GDM1 (cell line): ENCODE measurements at regions not wholly inside any gene's neighbourhood (a gene's known extent, or its start where the extent isn't known, plus 50 kb on each side); places are given as distances from the start of the nearest gene placed in this dataset.
"Not testable (repeated sequence)": the region's sequence is repeated elsewhere in the genome, so short reads cannot be mapped to it uniquely, and the experiment has no call there.

Experiments
- DNase-seq: peaks from one replicate; lab custom pipeline; 2025; lab: John Stamatoyannopoulos, UW

DNA sequence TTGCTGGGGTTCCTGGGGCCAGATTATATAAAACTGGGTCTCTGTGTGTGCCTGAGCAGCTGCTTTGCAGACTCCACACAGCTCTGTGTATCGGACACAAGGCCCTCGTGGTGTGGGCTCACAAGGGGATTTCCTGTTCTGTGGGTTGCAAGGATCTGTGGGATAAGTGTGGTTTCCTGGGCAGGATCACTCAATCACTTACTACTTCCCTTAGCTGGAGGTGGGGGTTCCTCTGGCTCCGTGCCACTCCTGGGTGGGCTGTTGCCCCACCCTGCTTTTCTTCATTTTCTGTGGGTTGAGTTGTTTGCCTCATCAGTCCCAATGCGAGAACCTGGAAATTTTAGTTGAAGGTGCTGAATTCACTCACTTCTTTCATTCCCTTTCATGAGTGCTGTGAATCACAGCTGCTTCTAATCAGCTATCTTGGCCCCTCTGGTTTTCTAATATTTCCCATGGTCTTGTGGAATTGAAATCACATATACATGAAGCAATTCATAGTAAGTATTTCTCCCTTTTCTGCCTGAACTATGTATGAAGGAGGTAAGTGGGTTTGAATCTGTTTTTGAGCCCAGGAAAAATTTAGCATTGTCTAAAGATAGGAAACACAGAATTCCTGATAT lies 196.3 kb downstream of the DCDC2C start:
- DNase-seq, result peak; percentile 0

DNA sequence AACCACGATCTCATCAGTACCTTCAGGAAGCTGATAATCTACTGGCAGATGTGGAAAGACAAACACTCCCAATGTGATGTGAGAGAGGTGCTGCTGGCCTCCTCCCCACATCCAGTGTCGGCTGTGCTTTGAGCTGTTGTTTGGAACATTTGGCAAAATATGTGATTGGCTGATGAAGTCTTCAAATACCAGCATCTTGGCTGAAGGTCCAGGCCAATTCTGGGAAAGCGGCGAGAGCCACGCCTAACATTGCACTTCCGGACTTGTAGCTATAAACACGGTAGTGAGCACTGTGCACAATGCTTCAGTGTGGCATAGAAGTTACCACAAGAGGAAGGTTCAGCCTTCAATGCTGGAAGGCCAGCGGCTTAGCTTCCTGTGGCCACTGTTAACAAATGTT lies 198.8 kb downstream of the DCDC2C start:
- no peak for DNase-seq

DNA sequence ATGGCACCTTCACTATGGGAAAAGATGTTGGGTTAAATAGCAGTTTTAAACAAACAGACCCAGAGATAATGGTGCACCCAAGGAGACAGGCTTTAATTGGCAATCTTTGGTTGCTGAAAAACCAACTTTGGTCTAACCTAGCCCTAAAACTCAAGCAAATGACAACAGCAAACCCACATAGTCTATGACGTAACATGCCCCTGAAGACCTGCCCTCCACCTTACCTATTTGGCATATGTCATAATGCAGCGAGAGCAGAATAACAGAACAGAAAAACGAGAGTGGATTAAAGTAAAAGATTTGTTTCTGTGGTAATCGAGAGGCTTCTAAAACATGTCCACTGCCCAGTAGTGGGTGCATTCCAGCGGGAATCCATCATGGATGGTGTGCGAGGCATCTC lies 200.7 kb downstream of the DCDC2C start:
- DNase-seq, result no peak

DNA sequence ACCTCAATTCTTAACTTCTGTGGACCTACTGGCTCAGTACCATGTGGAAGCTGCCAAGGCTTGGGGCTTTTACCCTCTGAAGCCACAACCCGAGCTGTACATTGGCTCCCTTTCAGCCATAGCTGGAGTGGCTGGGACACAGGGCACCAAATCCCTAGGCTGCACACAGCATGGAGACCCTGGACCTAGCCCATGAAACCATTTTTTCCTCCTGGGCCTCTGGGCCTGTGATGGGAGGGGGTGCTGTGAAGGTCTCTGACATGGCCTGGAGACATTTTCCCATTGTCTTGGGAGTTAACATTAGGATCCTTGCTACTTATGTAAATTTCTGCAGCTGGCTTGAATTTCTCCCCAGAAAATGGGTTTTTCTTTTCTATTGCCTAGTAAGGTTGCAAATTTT lies 205.1 kb downstream of the DCDC2C start:
- DNase-seq, result not testable (repeated sequence)

DNA sequence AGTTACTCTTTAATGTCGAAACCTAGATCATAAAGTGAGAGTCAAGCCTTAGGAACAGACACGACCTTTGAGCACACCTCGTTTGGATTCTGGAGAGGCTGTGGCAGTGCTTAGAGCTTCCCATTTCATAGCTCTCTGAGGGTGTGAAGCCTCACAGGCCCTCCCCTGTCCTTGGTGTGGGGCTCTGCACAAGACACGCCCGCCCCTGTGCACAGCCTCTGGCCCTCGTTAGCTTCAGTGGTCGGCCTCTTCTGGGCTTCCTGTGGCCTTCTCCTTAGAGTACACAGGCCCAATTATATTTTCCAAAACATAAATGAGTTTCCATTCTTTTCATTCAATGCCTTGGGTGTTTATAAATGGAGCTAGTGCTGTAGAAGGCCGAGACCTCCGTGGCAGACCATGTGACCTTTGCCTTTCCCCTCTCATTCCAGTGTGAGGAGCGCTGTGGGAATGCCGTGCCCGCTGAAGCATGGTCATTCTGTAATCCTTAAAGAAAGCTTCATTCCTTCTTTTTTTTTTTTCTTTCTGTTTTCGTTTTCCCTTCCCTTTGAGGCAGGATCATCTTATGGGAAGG lies 208.6 kb downstream of the DCDC2C start:
- no peak for DNase-seq

GRCh38 chr2:3913166-3913565 lies 209.8 kb downstream of the DCDC2C start:
- no peak for DNase-seq

GRCh38 chr2:3914241-3914640 lies 210.9 kb downstream of the DCDC2C start:
- DNase-seq, result no peak

DNA sequence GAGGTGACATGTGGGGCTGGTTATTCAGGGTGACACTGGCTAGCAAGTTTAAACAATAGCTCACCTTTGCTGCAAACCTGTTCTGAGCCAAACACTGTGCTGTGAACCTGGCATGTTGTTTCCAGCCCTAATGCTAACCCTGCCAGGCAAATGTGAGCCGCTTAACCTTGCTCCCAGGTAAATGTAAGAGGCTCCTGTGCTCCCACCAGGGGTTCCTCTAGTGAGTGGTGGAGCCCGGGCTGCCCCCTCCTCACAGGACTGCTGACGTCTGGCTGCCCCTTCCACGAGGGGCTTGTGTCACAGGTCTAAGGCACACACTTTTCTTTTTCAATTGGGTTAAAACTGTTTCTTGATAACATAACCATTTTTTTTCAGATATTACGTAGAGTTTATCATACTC lies 223.7 kb downstream of the DCDC2C start:
- no peak for DNase-seq

GRCh38 chr2:3929374-3929773 lies 226.0 kb downstream of the DCDC2C start:
- DNase-seq, result no peak

GRCh38 chr2:3930246-3930645 lies 226.9 kb downstream of the DCDC2C start:
- DNase-seq, result no peak

DNA sequence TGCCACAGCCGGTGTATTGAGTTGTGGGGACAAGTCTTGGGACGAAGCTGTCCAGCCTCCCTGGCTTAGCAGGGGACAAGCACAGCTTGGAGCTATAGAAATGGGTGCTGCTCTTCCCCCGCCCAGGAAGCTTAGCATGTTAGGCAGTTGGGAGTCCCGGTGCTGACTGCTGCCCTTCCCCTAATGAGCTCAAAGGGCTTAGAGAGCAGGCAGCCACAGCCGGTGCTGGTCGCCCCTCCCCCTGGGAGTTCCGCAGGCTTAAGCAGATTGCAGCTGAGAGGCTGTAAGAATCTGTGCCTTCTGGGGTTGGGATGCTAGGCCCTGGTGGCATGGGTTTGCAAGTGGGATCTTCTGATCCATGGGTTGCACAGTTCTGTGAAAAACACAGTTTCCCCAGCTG lies 237.3 kb downstream of the DCDC2C start:
- DNase-seq, result no peak

GRCh38 chr2:3942841-3943240 lies 239.5 kb downstream of the DCDC2C start:
- no peak for DNase-seq

DNA sequence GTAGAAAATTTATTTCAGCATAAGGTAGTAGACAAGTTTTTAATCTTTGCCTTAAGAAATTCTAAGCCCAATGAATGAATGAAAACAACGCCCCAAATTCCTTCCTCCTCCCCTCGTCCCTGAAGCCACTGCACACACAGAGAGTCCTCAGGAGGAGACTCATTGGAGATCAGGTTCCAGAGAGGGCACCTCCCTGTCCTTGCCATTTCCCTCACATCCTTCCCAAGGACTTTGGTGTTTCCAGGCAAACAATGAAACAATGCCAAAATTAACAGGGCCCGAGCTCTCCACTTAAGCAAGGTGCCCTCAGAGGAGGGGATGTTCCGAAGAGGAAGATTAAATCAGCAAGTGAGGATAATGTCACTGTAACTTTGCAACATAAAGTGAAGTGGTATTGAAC lies 240.7 kb downstream of the DCDC2C start:
- no peak for DNase-seq

DNA sequence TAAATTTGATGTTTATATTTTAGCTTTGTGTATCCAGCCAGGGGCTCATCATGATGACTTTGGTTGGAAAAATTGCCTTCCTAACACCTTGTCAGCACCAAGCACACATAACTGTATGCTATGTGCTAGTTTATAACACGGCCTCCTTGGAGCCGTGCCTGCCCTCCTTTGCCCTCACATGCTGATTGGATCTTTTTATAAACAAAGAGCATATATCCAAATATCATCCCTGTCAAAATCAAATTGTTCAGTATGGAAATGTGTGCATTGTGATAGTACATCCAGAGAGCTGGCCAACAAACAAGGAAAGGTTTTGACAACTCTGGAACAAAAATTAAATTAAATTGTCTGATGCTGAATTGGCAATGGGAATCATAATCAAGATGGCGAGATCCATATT lies 241.5 kb downstream of the DCDC2C start:
- no peak for DNase-seq

GRCh38 chr2:3948191-3948590 lies 244.8 kb downstream of the DCDC2C start:
- DNase-seq, result no peak

GRCh38 chr2:3951131-3951954 lies 248.0 kb downstream of the DCDC2C start:
- no peak for DNase-seq

GRCh38 chr2:3952866-3953516 lies 249.6 kb downstream of the DCDC2C start:
- no peak for DNase-seq

GRCh38 chr2:3954261-3954660 lies 250.9 kb downstream of the DCDC2C start:
- no peak for DNase-seq

DNA sequence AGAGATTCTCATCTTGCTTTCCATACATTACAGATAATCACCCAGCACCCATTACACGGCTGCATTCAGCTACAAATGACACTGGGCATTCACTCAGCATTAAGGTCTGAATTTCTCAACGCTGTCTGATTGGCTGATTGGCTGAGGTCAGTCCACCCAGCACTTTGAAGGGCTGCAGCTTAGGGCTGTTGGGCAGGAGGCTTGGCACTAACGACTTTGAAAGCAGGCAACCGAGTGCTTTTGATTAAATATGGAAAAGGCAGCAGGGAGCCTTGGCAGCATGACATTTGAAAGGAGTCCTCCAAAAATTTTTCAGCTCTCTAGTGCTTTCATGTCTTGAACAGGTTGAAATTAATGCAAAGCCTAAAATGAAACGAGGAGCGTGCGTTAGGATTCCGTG lies 253.0 kb downstream of the DCDC2C start:
- DNase-seq, result no peak

DNA sequence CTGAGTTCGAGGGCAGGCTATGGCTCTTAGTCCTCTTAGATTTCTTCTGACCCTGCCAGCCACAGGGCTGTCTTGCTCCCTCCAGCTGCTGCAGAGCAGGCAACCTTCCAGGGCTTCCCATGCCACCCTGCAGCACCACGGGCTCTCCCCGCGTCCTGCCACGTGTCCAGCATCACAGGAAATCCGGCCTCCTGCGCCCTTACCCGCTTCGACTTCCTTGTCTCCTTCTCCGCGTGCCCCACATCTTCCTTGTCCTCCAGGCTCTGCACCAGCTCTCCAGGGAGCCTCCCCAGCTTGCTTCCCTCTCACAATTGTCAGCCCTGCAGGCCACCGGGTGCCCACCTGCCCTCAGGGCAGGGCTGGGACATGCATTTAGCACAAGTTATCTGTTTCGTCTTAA lies 253.5 kb downstream of the DCDC2C start:
- DNase-seq, result no peak

DNA sequence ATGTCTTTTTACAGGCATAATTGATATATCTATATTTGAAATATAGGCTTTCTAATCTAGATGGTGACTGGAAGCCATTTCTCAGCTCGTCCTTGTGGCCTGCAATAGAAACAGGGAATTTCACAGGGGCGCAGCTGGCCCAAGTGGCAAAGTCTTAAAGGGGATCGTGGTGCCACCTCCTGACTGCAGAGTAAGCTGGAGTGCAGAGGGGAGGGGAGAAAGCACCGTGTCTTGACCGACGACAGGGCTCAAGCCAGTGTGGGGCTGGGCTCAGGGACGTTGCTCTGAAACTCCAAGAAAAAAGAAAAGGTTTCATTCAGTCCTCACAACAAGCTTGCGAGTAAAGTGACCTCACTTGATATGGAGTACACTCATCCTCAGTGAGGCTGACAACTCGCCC lies 255.1 kb downstream of the DCDC2C start:
- DNase-seq, result no peak

GRCh38 chr2:3958969-3959368 lies 255.6 kb downstream of the DCDC2C start:
- DNase-seq, result no peak

- DNase-seq, result no peak
Observed at GRCh38 chr2:3959372-3959771, 256.0 kb downstream of the DCDC2C start.
